ENCODE measurements at regions not wholly inside any gene's neighbourhood (a gene's known extent, or its start where the extent isn't known, plus 50 kb on each side); places are given as distances from the start of the nearest gene placed in this dataset.

GRCh38 chr17:20920815-20921199 is 122.0 kb downstream of the USP22 start:
- no peaks in the 10 kb centered on the region for H4K20me1 ChIP-seq (ENCODE audit: low read length)
- H3K79me2 ChIP-seq (ENCODE audit: low read length): no peaks in the 10 kb centered on the region
- no TSS peak for BruUV-seq (replicated peaks)
- no peak overlapping the region for H2AFZ ChIP-seq (ENCODE audit: low read length)
- H3K9me3 ChIP-seq (ENCODE audit: low read length): no peaks in the 10 kb centered on the region
- no peaks in the 10 kb centered on the region for H3K36me3 ChIP-seq (ENCODE audit: low read depth, low read length)
- TF ChIP-seq EZH2 (IDR thresholded peaks at IDR 0.05; ENCODE audit: low read length, unreplicated experiment) (no peak), CTCF (conservative IDR thresholded peaks at IDR 0.05; ENCODE audit: low read depth, low read length) (no peak)
- H3K4me3 ChIP-seq (ENCODE audit: low read length): no peak overlapping the region
- no peaks in the 10 kb centered on the region for H3F3A ChIP-seq (ENCODE audit: low read length, unreplicated experiment)
- H3K4me2 ChIP-seq (ENCODE audit: low read length): no peak overlapping the region
- ChIA-PET POLR2A (ENCODE audit: unreplicated experiment) (no interaction called here), CTCF (no interaction called here)
- H3K27ac ChIP-seq (ENCODE audit: low read length): no peak overlapping the region
- H3K9ac ChIP-seq (ENCODE audit: low read length): no peak overlapping the region
- no peaks in the 10 kb centered on the region for H3K27me3 ChIP-seq (ENCODE audit: low read length)
- intact Hi-C loops (cut with micrococcal nuclease): no loop called here
- no peaks in the 10 kb centered on the region for H3K4me1 ChIP-seq (ENCODE audit: insufficient read depth, low read length)
- ATAC-seq (no peak), DNase-seq (no peak)
- H3K9me2 ChIP-seq (replicated peaks; ENCODE audit: low read length): no peaks in the 10 kb centered on the region

GRCh38 chr17:20922128-20922670 is 120.6 kb downstream of the USP22 start:
- no peak for ATAC-seq
- H3K4me1 ChIP-seq (ENCODE audit: insufficient read depth, low read length): peaks cover 8% of the 10 kb centered on the region
- BruUV-seq (replicated peaks): no TSS peak
- H3F3A ChIP-seq (ENCODE audit: low read length, unreplicated experiment): no peaks in the 10 kb centered on the region
- intact Hi-C loops (cut with micrococcal nuclease): no loop called here
- POLR2A ChIA-PET (ENCODE audit: unreplicated experiment): no interaction called here
- TF ChIP-seq CTCF (conservative IDR thresholded peaks at IDR 0.05; ENCODE audit: low read depth, low read length): no peak
- no peak for TF ChIP-seq EZH2 (IDR thresholded peaks at IDR 0.05; ENCODE audit: low read length, unreplicated experiment)
- no peak for TF ChIP-seq EZH2phosphoT487 (IDR thresholded peaks at IDR 0.05; ENCODE audit: borderline replicate concordance, low read length)
- H4K20me1 ChIP-seq (ENCODE audit: low read length): no peaks in the 10 kb centered on the region
- H3K4me2 ChIP-seq (ENCODE audit: low read length): no peak overlapping the region
- H3K36me3 ChIP-seq (ENCODE audit: low read depth, low read length): no peaks in the 10 kb centered on the region
- no peaks in the 10 kb centered on the region for H3K27me3 ChIP-seq (ENCODE audit: low read length)
- H3K9ac ChIP-seq (ENCODE audit: low read length): no peak overlapping the region
- no peak overlapping the region for H3K27ac ChIP-seq (ENCODE audit: low read length)
- DNase-seq: peak; percentile 23
- no peaks in the 10 kb centered on the region for H3K9me2 ChIP-seq (replicated peaks; ENCODE audit: low read length)
- no peak overlapping the region for H2AFZ ChIP-seq (ENCODE audit: low read length)
- H3K79me2 ChIP-seq (ENCODE audit: low read length): no peaks in the 10 kb centered on the region
- CTCF ChIA-PET: no interaction called here
- H3K9me3 ChIP-seq (ENCODE audit: low read length): no peaks in the 10 kb centered on the region
- H3K4me3 ChIP-seq (ENCODE audit: low read length): no peak overlapping the region

- Histone ChIP-seq H4K20me1 (ENCODE audit: low read length) (no peaks in the 10 kb centered on the region), H3K4me2 (ENCODE audit: low read length) (no peak overlapping the region), H3F3A (ENCODE audit: low read length, unreplicated experiment) (no peaks in the 10 kb centered on the region), H3K4me1 (ENCODE audit: insufficient read depth, low read length) (peaks cover 8% of the 10 kb centered on the region), H3K79me2 (ENCODE audit: low read length) (no peaks in the 10 kb centered on the region), H2AFZ (ENCODE audit: low read length) (no peak overlapping the region), H3K27me3 (ENCODE audit: low read length) (no peaks in the 10 kb centered on the region), H3K36me3 (ENCODE audit: low read depth, low read length) (no peaks in the 10 kb centered on the region), H3K27ac (ENCODE audit: low read length) (no peak overlapping the region), H3K9me3 (ENCODE audit: low read length) (no peaks in the 10 kb centered on the region), H3K9me2 (replicated peaks; ENCODE audit: low read length) (no peaks in the 10 kb centered on the region), H3K4me3 (ENCODE audit: low read length) (no peak overlapping the region), H3K9ac (ENCODE audit: low read length) (no peak overlapping the region)
- BruUV-seq (replicated peaks): no TSS peak
- ATAC-seq (no peak), DNase-seq (no peak)
- TF ChIP-seq EZH2 (IDR thresholded peaks at IDR 0.05; ENCODE audit: low read length, unreplicated experiment): no peak
- TF ChIP-seq CTCF (conservative IDR thresholded peaks at IDR 0.05; ENCODE audit: low read depth, low read length): no peak
- TF ChIP-seq EZH2phosphoT487 (IDR thresholded peaks at IDR 0.05; ENCODE audit: borderline replicate concordance, low read length): no peak
- POLR2A ChIA-PET (ENCODE audit: unreplicated experiment): no interaction called here
- intact Hi-C loops (cut with micrococcal nuclease): no loop called here
- CTCF ChIA-PET: no interaction called here
These were observed 118.5 kb downstream of the USP22 start for GRCh38 chr17:20924306-20924705.
